Endothelial cell of umbilical vein (primary cell): ENCODE measurements at regions not wholly inside any gene's neighbourhood (a gene's known extent, or its start where the extent isn't known, plus 50 kb on each side); places are given as distances from the start of the nearest gene placed in this dataset.

ENCODE experiments used
- BruUV-seq: library from RNA; stranded (reverse); fragments of 400-500 nt; replicated peaks from 2 replicates; lab custom pipeline; 2021; lab: Mats Ljungman, UMichigan
- CTCF ChIA-PET: fragments of 300-600, 350-600 bp; sonication (Branson Sonifier 250); formaldehyde crosslinking; loops from one replicate; lab custom pipeline; 2021; ENCODE audit warnings: antibody characterized with exemption, inconsistent platforms; lab: Charles Lee
- POLR2A ChIA-PET: fragments of 300-600, 350-600 bp; sonication (Branson Sonifier 250); formaldehyde crosslinking; loops from one replicate; lab custom pipeline; 2021; ENCODE audit warnings: antibody characterized with exemption, inconsistent platforms; lab: Charles Lee
- DNase-seq: peaks from one replicate; pipeline ENCODE4 v3.0.0-alpha.2; 2011; ENCODE audit warnings: low read depth, low spot score
- FAIRE-seq: peaks from 2 replicates; lab custom pipeline; 2011; peaks lifted over from hg19 to GRCh38; lab: Jason Lieb, UNC
- H2AFZ ChIP-seq: 2 replicates; pipeline ENCODE4 v1.6.0; 2012; ENCODE audit warnings: low read depth, low read length, control low read depth, inconsistent platforms
- H3K27ac ChIP-seq: 2 replicates; pipeline ENCODE4 v1.5.1; 2011; ENCODE audit warnings: low read depth, mild to moderate bottlenecking, control low read depth, low read length, moderate library complexity; ENCODE audit not compliant: insufficient read depth
- H3K27me3 ChIP-seq, 2 experiments: 2 replicates each; pipeline versions ENCODE4 v1.6.0 to v1.6.1; 2011; ENCODE audit warnings: low read length in 2 of 2, mixed read lengths in 1 of 2; ENCODE audit not compliant: control insufficient read depth in 2 of 2, insufficient read depth in 2 of 2
- H3K36me3 ChIP-seq, 2 experiments: 2 replicates in 1 of 2; 3 replicates in 1 of 2; pipeline ENCODE4 v1.5.1; 2011; ENCODE audit warnings: low read length in 2 of 2, mild to moderate bottlenecking in 1 of 2, moderate library complexity in 1 of 2; ENCODE audit not compliant: control insufficient read depth in 2 of 2, insufficient read depth in 2 of 2; ENCODE audit errors: extremely low read depth in 1 of 2
- H3K4me1 ChIP-seq: 3 replicates; pipeline ENCODE4 v1.5.1; 2011; ENCODE audit warnings: mild to moderate bottlenecking, low read length; ENCODE audit not compliant: control insufficient read depth, insufficient read depth; ENCODE audit errors: extremely low read depth
- H3K4me2 ChIP-seq: 2 replicates; pipeline ENCODE4 v1.6.1; 2011; ENCODE audit warnings: low read length, control low read depth, mixed read lengths; ENCODE audit not compliant: insufficient read depth
- H3K4me3 ChIP-seq, 3 experiments: fragments of 200-600 bp in 1 of 3; sonication (generic), shearing (Covaris generic) in 1 of 3; replicated peaks in 1 of 3; 2 replicates each; pipeline ENCODE4 v1.5.1; 2011 to 2016; ENCODE audit warnings: control low read depth in 3 of 3, low read length in 3 of 3, mild to moderate bottlenecking in 2 of 3, inconsistent platforms in 1 of 3, low read depth in 1 of 3, moderate library complexity in 1 of 3; ENCODE audit not compliant: insufficient read depth in 1 of 3
- H3K79me2 ChIP-seq: 2 replicates; pipeline ENCODE4 v1.6.0; 2012; ENCODE audit warnings: low read length, inconsistent platforms; ENCODE audit not compliant: control insufficient read depth, insufficient read depth
- H3K9ac ChIP-seq: replicated peaks from 2 replicates; pipeline ENCODE3; 2011; ENCODE audit warnings: low read length, control low read depth; ENCODE audit not compliant: insufficient read depth; ENCODE audit errors: extremely low read depth
- H3K9me1 ChIP-seq: replicated peaks from 3 replicates; pipeline ENCODE4 v1.6.0; 2011; ENCODE audit warnings: mild to moderate bottlenecking, low read length; ENCODE audit not compliant: control insufficient read depth, insufficient read depth; ENCODE audit errors: extremely low read depth
- H3K9me3 ChIP-seq: replicated peaks from 2 replicates; pipeline ENCODE4 v1.5.1; 2012; ENCODE audit warnings: low read length, inconsistent platforms; ENCODE audit not compliant: control insufficient read depth, insufficient read depth
- H4K20me1 ChIP-seq: replicated peaks from 2 replicates; pipeline ENCODE3; 2011; ENCODE audit warnings: mild to moderate bottlenecking, low read length; ENCODE audit not compliant: control insufficient read depth, insufficient read depth; ENCODE audit errors: extremely low read depth
- EZH2 ChIP-seq: IDR thresholded peaks from 2 replicates; pipeline ENCODE4 v1.6.1; 2012; ENCODE audit warnings: borderline replicate concordance, low read depth, mild to moderate bottlenecking, moderate library complexity, low read length, inconsistent platforms; ENCODE audit not compliant: severe bottlenecking
- FOS ChIP-seq: IDR thresholded peaks from 2 replicates; pipeline ENCODE4 v1.6.1; 2011; ENCODE audit warnings: mild to moderate bottlenecking, low read length, moderate library complexity, borderline replicate concordance; ENCODE audit not compliant: insufficient read depth
- GATA2 ChIP-seq: IDR thresholded peaks from 2 replicates; pipeline ENCODE4 v1.7.0; 2011; ENCODE audit warnings: low read depth, mild to moderate bottlenecking, moderate library complexity, mixed read lengths, low read length; ENCODE audit not compliant: insufficient read length, insufficient read depth
- JUN ChIP-seq: IDR thresholded peaks from 2 replicates; pipeline ENCODE4 v1.6.1; 2011; ENCODE audit warnings: borderline replicate concordance, low read depth; ENCODE audit not compliant: insufficient read length, insufficient read depth
- MYC ChIP-seq: IDR thresholded peaks from one replicate; pipeline ENCODE4 v1.6.1; 2011; ENCODE audit warnings: mild to moderate bottlenecking, low read depth, low read length
- POLR2A ChIP-seq: IDR thresholded peaks from 2 replicates; pipeline ENCODE4 v1.6.1; 2012; ENCODE audit warnings: low read depth, mild to moderate bottlenecking, control low read depth, low read length
- POLR2AphosphoS5 ChIP-seq: IDR thresholded peaks from 2 replicates; pipeline ENCODE4 v1.6.1; 2012; ENCODE audit warnings: low read depth, mild to moderate bottlenecking, control low read depth, low read length, moderate library complexity; ENCODE audit not compliant: insufficient read depth
- dilution Hi-C: fragments of 300-500 bp; cut with MboI; formaldehyde crosslinking; loops from one replicate; pipeline ENCODE4 v1.15.0; 2019; ENCODE audit warnings: low sequenced_read_pairs; ENCODE audit not compliant: extremely low pct_ligation_motif_present
- intact Hi-C: fragments of 100-400 bp; cut with micrococcal nuclease; formaldehyde crosslinking; loops from one replicate; pipeline ENCODE4 v1.10.0; 2022
- TF ChIP-seq, protein P1 (sequence below): IDR thresholded peaks from 2 replicates; pipeline ENCODE4 v1.6.1; 2011; ENCODE audit not compliant: insufficient read depth, insufficient read length
- TF ChIP-seq, protein P2 (sequence below), 2 donors: IDR thresholded peaks; 1 replicate in 1 of 2; 2 replicates in 1 of 2; pipeline ENCODE4 v1.5.1; 2011; ENCODE audit warnings: low read length in 2 of 2, mild to moderate bottlenecking in 2 of 2, moderate library complexity in 2 of 2, control low read depth in 1 of 2, inconsistent platforms in 1 of 2, low read depth in 1 of 2; ENCODE audit not compliant: insufficient read depth in 1 of 2; ENCODE audit errors: extremely low read depth in 1 of 2

- DNase-seq, result no peak
- Histone ChIP-seq H3K9me1 (no peaks in the 10 kb centered on the region), H3K9me3 (no peaks in the 10 kb centered on the region), H4K20me1 (no peaks in the 10 kb centered on the region), H3K36me3 (no peaks in the 10 kb centered on the region), H2AFZ (no peak overlapping the region), H3K4me2 (no peak overlapping the region), H3K27me3 (no peaks in the 10 kb centered on the region), H3K79me2 (no peaks in the 10 kb centered on the region), H3K9ac (no peak overlapping the region), H3K4me1 (no peaks in the 10 kb centered on the region), H3K27ac (no peak overlapping the region), H3K4me3 (no peak overlapping the region)
- CTCF ChIA-PET, result interaction anchor here (1.7 to 1.8 kb wide), 2 partner anchors 10 kb away, joined by 4 to 7 read pairs; no protein-coding TSS in a partner anchor
- TF ChIP-seq, protein P1, sequence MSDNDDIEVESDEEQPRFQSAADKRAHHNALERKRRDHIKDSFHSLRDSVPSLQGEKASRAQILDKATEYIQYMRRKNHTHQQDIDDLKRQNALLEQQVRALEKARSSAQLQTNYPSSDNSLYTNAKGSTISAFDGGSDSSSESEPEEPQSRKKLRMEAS, result no peak
- TF ChIP-seq MYC (no peak), FOS (no peak), POLR2AphosphoS5 (no peak), POLR2A (no peak), GATA2 (no peak), EZH2 (no peak), JUN (no peak)
- TF ChIP-seq, protein P2, sequence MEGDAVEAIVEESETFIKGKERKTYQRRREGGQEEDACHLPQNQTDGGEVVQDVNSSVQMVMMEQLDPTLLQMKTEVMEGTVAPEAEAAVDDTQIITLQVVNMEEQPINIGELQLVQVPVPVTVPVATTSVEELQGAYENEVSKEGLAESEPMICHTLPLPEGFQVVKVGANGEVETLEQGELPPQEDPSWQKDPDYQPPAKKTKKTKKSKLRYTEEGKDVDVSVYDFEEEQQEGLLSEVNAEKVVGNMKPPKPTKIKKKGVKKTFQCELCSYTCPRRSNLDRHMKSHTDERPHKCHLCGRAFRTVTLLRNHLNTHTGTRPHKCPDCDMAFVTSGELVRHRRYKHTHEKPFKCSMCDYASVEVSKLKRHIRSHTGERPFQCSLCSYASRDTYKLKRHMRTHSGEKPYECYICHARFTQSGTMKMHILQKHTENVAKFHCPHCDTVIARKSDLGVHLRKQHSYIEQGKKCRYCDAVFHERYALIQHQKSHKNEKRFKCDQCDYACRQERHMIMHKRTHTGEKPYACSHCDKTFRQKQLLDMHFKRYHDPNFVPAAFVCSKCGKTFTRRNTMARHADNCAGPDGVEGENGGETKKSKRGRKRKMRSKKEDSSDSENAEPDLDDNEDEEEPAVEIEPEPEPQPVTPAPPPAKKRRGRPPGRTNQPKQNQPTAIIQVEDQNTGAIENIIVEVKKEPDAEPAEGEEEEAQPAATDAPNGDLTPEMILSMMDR (IDR thresholded peaks at IDR 0.05; ENCODE audit: extremely low read depth in 1 of 2, insufficient read depth in 1 of 2, low read depth in 1 of 2, low read length in 2 of 2), result no peak
- dilution Hi-C loops, result no loop called here
- intact Hi-C loops, result loop anchor here (5.0 kb wide), 1 partner anchor 1785 kb away; no protein-coding TSS in a partner anchor
- FAIRE-seq, result no peak
- BruUV-seq, result no TSS peak
- POLR2A ChIA-PET, result interaction anchor here (1.4 kb wide), 1 partner anchor 403 kb away, joined by 3 read pairs; the partner anchor contains the start of gene CITED2
Observed at GRCh38 chr6:139777202-139777970, 402.9 kb upstream of the CITED2 start.
